ENCODE measurements at regions not wholly inside any gene's neighbourhood (a gene's known extent, or its start where the extent isn't known, plus 50 kb on each side); places are given as distances from the start of the nearest gene placed in this dataset.

DNA sequence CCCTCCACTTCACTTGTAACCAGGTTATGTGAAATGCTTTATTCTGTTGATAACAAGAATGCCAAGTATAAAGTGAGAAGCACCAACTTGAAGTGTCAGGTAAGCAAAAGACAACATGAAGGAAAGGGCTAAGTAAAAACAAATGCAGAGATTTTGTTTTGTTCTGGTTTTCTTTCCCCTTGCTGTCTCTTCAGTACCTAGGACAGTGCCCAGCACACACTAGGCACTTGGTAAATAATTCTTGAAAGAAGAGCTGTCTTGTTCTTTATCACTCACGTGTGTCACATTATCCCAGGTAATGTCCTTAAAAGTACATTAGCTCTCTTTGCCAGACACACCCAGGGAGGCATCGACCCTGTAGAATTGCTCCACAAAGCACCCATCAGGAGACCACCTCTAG, 350.0 kb upstream of the IRAK1BP1 start:
- Histone ChIP-seq H3K36me3 (ENCODE audit: control insufficient read depth in 4 of 4, insufficient read depth in 3 of 4, low read depth in 1 of 4, low read length in 3 of 4) (no peaks in the 10 kb centered on the region), H3K27me3 (ENCODE audit: control insufficient read depth in 4 of 4, insufficient read depth in 4 of 4, low read length in 3 of 4) (peaks cover 0 to 5% (median 0%) of the 10 kb centered on the region in 4 donors), H3K9ac (ENCODE audit: low read depth in 1 of 2, low read length in 2 of 2) (no peak overlapping the region), H3K9me3 (ENCODE audit: control insufficient read depth in 4 of 4, low read length in 3 of 4) (no peaks in the 10 kb centered on the region), H3K27ac (ENCODE audit: low read depth in 1 of 2, low read length in 2 of 2) (no peak overlapping the region), H3K4me1 (ENCODE audit: control insufficient read depth in 4 of 4, insufficient read depth in 4 of 4, low read length in 3 of 4) (no peaks in the 10 kb centered on the region), H3K4me3 (ENCODE audit: low read depth in 1 of 3, low read length in 3 of 3) (no peak overlapping the region)
- 60% methylated on average over 2 of the region's 2 CpGs for WGBS
- TF ChIP-seq YY1 (IDR thresholded peaks at IDR 0.05): no peak
- TF ChIP-seq FOXA2 (IDR thresholded peaks at IDR 0.05): no peak
- TF ChIP-seq EGR1 (IDR thresholded peaks at IDR 0.05; ENCODE audit: low read depth in 2 of 2): no peak
- TF ChIP-seq RXRA (IDR thresholded peaks at IDR 0.05): no peak
- TF ChIP-seq SP1 (IDR thresholded peaks at IDR 0.05): no peak
- TF ChIP-seq, protein P1, sequence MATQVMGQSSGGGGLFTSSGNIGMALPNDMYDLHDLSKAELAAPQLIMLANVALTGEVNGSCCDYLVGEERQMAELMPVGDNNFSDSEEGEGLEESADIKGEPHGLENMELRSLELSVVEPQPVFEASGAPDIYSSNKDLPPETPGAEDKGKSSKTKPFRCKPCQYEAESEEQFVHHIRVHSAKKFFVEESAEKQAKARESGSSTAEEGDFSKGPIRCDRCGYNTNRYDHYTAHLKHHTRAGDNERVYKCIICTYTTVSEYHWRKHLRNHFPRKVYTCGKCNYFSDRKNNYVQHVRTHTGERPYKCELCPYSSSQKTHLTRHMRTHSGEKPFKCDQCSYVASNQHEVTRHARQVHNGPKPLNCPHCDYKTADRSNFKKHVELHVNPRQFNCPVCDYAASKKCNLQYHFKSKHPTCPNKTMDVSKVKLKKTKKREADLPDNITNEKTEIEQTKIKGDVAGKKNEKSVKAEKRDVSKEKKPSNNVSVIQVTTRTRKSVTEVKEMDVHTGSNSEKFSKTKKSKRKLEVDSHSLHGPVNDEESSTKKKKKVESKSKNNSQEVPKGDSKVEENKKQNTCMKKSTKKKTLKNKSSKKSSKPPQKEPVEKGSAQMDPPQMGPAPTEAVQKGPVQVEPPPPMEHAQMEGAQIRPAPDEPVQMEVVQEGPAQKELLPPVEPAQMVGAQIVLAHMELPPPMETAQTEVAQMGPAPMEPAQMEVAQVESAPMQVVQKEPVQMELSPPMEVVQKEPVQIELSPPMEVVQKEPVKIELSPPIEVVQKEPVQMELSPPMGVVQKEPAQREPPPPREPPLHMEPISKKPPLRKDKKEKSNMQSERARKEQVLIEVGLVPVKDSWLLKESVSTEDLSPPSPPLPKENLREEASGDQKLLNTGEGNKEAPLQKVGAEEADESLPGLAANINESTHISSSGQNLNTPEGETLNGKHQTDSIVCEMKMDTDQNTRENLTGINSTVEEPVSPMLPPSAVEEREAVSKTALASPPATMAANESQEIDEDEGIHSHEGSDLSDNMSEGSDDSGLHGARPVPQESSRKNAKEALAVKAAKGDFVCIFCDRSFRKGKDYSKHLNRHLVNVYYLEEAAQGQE (IDR thresholded peaks at IDR 0.05): no peak
- TF ChIP-seq, protein P2, sequence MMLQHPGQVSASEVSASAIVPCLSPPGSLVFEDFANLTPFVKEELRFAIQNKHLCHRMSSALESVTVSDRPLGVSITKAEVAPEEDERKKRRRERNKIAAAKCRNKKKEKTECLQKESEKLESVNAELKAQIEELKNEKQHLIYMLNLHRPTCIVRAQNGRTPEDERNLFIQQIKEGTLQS (IDR thresholded peaks at IDR 0.05): no peak
- no peak for TF ChIP-seq NR2F2 (IDR thresholded peaks at IDR 0.05)
- TF ChIP-seq GABPA (IDR thresholded peaks at IDR 0.05 in 1 of 2, conservative IDR thresholded peaks at IDR 0.05 in 1 of 2): no peak
- TF ChIP-seq, protein P3, sequence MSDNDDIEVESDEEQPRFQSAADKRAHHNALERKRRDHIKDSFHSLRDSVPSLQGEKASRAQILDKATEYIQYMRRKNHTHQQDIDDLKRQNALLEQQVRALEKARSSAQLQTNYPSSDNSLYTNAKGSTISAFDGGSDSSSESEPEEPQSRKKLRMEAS (IDR thresholded peaks at IDR 0.05): no peak
- no peak for TF ChIP-seq TAF1 (conservative IDR thresholded peaks at IDR 0.05)
- TF ChIP-seq JUND (IDR thresholded peaks at IDR 0.05): no peak
- no peak for TF ChIP-seq RAD21 (IDR thresholded peaks at IDR 0.05)
- TF ChIP-seq HNF4A (conservative IDR thresholded peaks at IDR 0.05): no peak
- no peak for TF ChIP-seq HNF4G (IDR thresholded peaks at IDR 0.05)
- TF ChIP-seq, protein P4, sequence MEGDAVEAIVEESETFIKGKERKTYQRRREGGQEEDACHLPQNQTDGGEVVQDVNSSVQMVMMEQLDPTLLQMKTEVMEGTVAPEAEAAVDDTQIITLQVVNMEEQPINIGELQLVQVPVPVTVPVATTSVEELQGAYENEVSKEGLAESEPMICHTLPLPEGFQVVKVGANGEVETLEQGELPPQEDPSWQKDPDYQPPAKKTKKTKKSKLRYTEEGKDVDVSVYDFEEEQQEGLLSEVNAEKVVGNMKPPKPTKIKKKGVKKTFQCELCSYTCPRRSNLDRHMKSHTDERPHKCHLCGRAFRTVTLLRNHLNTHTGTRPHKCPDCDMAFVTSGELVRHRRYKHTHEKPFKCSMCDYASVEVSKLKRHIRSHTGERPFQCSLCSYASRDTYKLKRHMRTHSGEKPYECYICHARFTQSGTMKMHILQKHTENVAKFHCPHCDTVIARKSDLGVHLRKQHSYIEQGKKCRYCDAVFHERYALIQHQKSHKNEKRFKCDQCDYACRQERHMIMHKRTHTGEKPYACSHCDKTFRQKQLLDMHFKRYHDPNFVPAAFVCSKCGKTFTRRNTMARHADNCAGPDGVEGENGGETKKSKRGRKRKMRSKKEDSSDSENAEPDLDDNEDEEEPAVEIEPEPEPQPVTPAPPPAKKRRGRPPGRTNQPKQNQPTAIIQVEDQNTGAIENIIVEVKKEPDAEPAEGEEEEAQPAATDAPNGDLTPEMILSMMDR (IDR thresholded peaks at IDR 0.05; ENCODE audit: low read depth, low read length, missing input control): no peak
- TF ChIP-seq, protein P5, sequence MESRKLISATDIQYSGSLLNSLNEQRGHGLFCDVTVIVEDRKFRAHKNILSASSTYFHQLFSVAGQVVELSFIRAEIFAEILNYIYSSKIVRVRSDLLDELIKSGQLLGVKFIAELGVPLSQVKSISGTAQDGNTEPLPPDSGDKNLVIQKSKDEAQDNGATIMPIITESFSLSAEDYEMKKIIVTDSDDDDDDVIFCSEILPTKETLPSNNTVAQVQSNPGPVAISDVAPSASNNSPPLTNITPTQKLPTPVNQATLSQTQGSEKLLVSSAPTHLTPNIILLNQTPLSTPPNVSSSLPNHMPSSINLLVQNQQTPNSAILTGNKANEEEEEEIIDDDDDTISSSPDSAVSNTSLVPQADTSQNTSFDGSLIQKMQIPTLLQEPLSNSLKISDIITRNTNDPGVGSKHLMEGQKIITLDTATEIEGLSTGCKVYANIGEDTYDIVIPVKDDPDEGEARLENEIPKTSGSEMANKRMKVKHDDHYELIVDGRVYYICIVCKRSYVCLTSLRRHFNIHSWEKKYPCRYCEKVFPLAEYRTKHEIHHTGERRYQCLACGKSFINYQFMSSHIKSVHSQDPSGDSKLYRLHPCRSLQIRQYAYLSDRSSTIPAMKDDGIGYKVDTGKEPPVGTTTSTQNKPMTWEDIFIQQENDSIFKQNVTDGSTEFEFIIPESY (IDR thresholded peaks at IDR 0.05): no peak
- no peak for DNase-seq (ENCODE audit: low spot score)

DNA sequence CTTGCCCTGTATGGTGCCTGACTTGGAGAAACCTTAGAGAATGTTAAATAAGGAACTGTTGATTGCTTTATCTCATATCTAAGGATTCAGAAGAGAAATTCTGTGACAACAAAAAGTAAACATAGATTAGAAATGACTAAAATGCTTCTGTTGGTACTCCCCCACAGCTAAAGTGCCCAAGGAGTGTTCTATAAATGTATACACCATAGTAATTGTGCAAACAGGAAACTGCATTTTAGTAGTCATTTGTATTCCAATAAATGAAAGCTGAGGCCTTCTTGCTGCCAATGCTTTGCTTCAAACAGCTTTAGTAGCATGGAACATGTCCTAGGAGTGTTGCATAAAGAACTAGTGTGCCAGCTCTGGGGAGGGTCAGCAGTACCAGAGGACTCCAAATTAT, 343.7 kb upstream of the IRAK1BP1 start:
- no peaks in the 10 kb centered on the region for H3K27me3 ChIP-seq (ENCODE audit: control insufficient read depth in 4 of 4, insufficient read depth in 4 of 4, low read length in 3 of 4)
- H3K4me1 ChIP-seq (ENCODE audit: control insufficient read depth in 4 of 4, insufficient read depth in 4 of 4, low read length in 3 of 4): no peaks in the 10 kb centered on the region
- H3K27ac ChIP-seq (ENCODE audit: low read depth in 1 of 2, low read length in 2 of 2): no peak overlapping the region
- H3K9me3 ChIP-seq (ENCODE audit: control insufficient read depth in 4 of 4, low read length in 3 of 4): no peaks in the 10 kb centered on the region
- no peak for DNase-seq (ENCODE audit: low spot score)
- no peak overlapping the region for H3K4me3 ChIP-seq (ENCODE audit: low read depth in 1 of 3, low read length in 3 of 3)
- H3K9ac ChIP-seq (ENCODE audit: low read depth in 1 of 2, low read length in 2 of 2): no peak overlapping the region
- H3K36me3 ChIP-seq (ENCODE audit: control insufficient read depth in 4 of 4, insufficient read depth in 3 of 4, low read depth in 1 of 4, low read length in 3 of 4): no peaks in the 10 kb centered on the region
- TF ChIP-seq FOXA2 (IDR thresholded peaks at IDR 0.05): no peak
- no peak for TF ChIP-seq HNF4A (conservative IDR thresholded peaks at IDR 0.05)
- TF ChIP-seq GABPA (IDR thresholded peaks at IDR 0.05 in 1 of 2, conservative IDR thresholded peaks at IDR 0.05 in 1 of 2): no peak
- TF ChIP-seq, protein P2 (IDR thresholded peaks at IDR 0.05): no peak
- TF ChIP-seq, protein P4 (IDR thresholded peaks at IDR 0.05; ENCODE audit: low read depth, low read length, missing input control): no peak
- TF ChIP-seq RXRA (IDR thresholded peaks at IDR 0.05): no peak
- TF ChIP-seq TAF1 (conservative IDR thresholded peaks at IDR 0.05): no peak
- TF ChIP-seq SP1 (IDR thresholded peaks at IDR 0.05): no peak
- no peak for TF ChIP-seq YY1 (IDR thresholded peaks at IDR 0.05)
- TF ChIP-seq, protein P3 (IDR thresholded peaks at IDR 0.05): no peak
- no peak for TF ChIP-seq NR2F2 (IDR thresholded peaks at IDR 0.05)
- no peak for TF ChIP-seq JUND (IDR thresholded peaks at IDR 0.05)
- TF ChIP-seq EGR1 (IDR thresholded peaks at IDR 0.05; ENCODE audit: low read depth in 2 of 2): no peak
